IPS DF 6.9 (cell line): ENCODE measurements at regions not wholly inside any gene's neighbourhood (a gene's known extent, or its start where the extent isn't known, plus 50 kb on each side); places are given as distances from the start of the nearest gene placed in this dataset.

Experiments used
- DNase-seq: peaks from one replicate; pipeline ENCODE4 v3.0.0-alpha.2; 2013; ENCODE audit warnings: low read depth, low spot score
- H3K27ac ChIP-seq: one replicate; pipeline ENCODE4 v1.5.1; 2013; ENCODE audit warnings: low read length, control low read depth
- H3K27me3 ChIP-seq: 2 replicates; pipeline ENCODE4 v1.6.1; 2013; ENCODE audit warnings: mild to moderate bottlenecking, low read length; ENCODE audit not compliant: control insufficient read depth, insufficient read depth
- H3K36me3 ChIP-seq: 2 replicates; pipeline ENCODE4 v1.6.1; 2013; ENCODE audit warnings: low read length; ENCODE audit not compliant: control insufficient read depth, insufficient read depth
- H3K4me1 ChIP-seq: 2 replicates; pipeline ENCODE4 v1.6.1; 2013; ENCODE audit warnings: low read length; ENCODE audit not compliant: control insufficient read depth, insufficient read depth
- H3K4me3 ChIP-seq: 2 replicates; pipeline ENCODE4 v1.5.1; 2013; ENCODE audit warnings: mild to moderate bottlenecking, low read length
- H3K9me3 ChIP-seq: 2 replicates; pipeline ENCODE4 v1.6.1; 2013; ENCODE audit warnings: low read length, inconsistent platforms; ENCODE audit not compliant: control insufficient read depth, insufficient read depth
- WGBS: extraction: QIAGEN DNeasy Blood & Tissue Kit; methylation state at CpG from one replicate; pipeline ENCODE4 v1.1.7; 2013; ENCODE audit warnings: mixed read lengths, missing lambda C conversion rate; ENCODE audit not compliant: insufficient read length, insufficient coverage; 5-methylcytosine and 5-hydroxymethylcytosine counted together

DNA sequence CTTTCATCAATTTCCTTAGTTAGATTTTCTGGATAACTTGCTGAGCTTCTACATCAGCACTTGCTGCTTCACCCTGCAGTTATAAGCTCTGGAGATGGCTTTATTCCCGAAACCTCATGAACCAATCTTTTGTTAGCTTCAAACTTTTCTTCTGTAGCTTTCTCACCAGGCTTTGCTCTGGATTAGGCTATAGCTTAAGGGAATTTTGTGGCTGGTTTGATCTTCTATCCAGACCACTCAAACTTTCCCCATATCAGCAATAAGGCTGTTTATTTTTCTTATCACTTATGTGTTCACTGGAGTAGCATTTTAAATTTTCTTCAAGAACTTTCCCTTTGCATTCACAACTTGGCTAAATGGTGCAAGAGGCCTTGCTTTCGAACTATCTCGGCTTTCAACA is 1173.5 kb upstream of the NUDT12 start:
- WGBS, result no CpG with 5 or more reads among the region's 3 CpGs
- Histone ChIP-seq H3K9me3 (no peaks in the 10 kb centered on the region), H3K27ac (no peak overlapping the region), H3K4me1 (no peaks in the 10 kb centered on the region), H3K27me3 (no peaks in the 10 kb centered on the region), H3K36me3 (no peaks in the 10 kb centered on the region), H3K4me3 (no peak overlapping the region)
- DNase-seq, result no peak

DNA sequence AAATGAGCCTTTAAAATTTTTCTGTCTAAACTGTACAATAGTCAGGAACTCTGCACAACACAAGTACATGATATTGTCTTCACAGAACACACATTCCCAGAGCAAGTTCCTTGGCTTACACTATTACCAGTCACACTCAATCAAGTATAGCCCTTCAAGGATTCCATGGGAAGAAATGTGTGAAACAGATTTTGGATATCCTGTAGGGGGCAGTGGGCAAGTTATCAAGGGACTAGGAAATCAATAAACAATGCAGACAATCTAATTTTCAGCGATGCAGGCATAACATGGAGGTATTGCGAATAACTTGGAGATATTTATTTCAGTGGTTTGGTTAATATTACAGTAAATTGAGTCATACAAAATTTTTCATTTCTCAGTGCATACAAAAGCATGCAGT is 1171.5 kb upstream of the NUDT12 start:
- Histone ChIP-seq H3K36me3 (no peaks in the 10 kb centered on the region), H3K27ac (no peak overlapping the region), H3K9me3 (no peaks in the 10 kb centered on the region), H3K27me3 (no peaks in the 10 kb centered on the region), H3K4me1 (no peaks in the 10 kb centered on the region), H3K4me3 (no peak overlapping the region)
- DNase-seq, result no peak
- no CpG with 5 or more reads among the region's 2 CpGs for WGBS

- WGBS, result no CpG with 5 or more reads among the region's 2 CpGs
- no peaks in the 10 kb centered on the region for H3K4me1 ChIP-seq
- no peak for DNase-seq
- no peaks in the 10 kb centered on the region for H3K9me3 ChIP-seq
- H3K4me3 ChIP-seq, result no peak overlapping the region
- H3K36me3 ChIP-seq, result no peaks in the 10 kb centered on the region
- no peaks in the 10 kb centered on the region for H3K27me3 ChIP-seq
- no peak overlapping the region for H3K27ac ChIP-seq
These were observed 1170.6 kb upstream of the NUDT12 start for GRCh38 chr5:104733063-104733669.

GRCh38 chr5:104731331-104731730 is 1168.7 kb upstream of the NUDT12 start:
- no peaks in the 10 kb centered on the region for H3K36me3 ChIP-seq
- H3K4me1 ChIP-seq, result no peaks in the 10 kb centered on the region
- no peaks in the 10 kb centered on the region for H3K27me3 ChIP-seq
- H3K27ac ChIP-seq, result no peak overlapping the region
- no CpG with 5 or more reads among the region's 2 CpGs for WGBS
- no peaks in the 10 kb centered on the region for H3K9me3 ChIP-seq
- no peak for DNase-seq
- no peak overlapping the region for H3K4me3 ChIP-seq

DNA sequence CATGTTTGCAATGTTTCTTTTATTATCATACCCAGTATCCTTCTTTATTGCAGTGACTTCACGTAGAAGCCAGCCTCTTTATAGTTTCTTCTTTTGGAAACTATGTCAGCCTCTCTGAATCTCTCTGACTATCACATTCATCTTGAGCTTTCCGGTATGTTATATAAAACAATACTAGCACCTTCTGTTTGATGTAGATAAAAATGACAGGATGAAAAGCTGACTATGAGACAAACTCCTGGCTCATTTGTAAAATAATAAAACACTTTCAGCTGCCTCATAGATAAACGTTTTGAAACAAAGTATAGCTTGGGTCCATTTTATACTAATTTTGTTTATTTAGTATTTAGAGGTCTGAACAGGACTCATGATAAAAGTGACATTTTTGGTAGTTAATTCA is 1145.4 kb upstream of the NUDT12 start:
- DNase-seq, result no peak
- Histone ChIP-seq H3K36me3 (no peaks in the 10 kb centered on the region), H3K9me3 (no peaks in the 10 kb centered on the region), H3K4me1 (no peaks in the 10 kb centered on the region), H3K4me3 (no peak overlapping the region), H3K27ac (no peak overlapping the region), H3K27me3 (no peaks in the 10 kb centered on the region)
- no CpG with 5 or more reads among the region's 3 CpGs for WGBS

DNA sequence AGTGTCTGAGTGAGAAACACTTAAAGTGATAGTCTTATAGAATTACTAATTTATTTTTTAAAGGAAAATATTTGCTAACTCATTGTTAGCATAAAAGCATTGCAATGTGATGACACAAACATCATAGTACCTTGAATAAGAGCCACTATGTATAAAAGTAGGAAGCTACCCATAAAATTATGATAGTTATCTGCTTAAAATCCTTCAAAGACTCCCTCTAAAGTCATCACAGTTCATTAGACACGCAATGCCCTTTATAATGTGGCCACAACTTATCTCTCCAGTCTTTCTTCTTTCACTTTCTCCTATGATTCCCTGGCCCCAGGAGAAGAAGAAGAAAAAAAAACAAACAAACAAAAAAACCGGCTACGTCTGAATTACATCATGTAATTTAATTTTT is 1144.0 kb upstream of the NUDT12 start:
- H3K27ac ChIP-seq, result no peak overlapping the region
- no peak for DNase-seq
- no CpG with 5 or more reads among the region's 3 CpGs for WGBS

GRCh38 chr5:104702212-104702611 is 1139.6 kb upstream of the NUDT12 start:
- Histone ChIP-seq H3K27ac (no peak overlapping the region), H3K4me1 (no peaks in the 10 kb centered on the region), H3K9me3 (no peaks in the 10 kb centered on the region), H3K27me3 (no peaks in the 10 kb centered on the region), H3K4me3 (no peak overlapping the region), H3K36me3 (no peaks in the 10 kb centered on the region; the same call in 1 of the 2 replicates)
- no CpG with 5 or more reads among the region's 1 CpG for WGBS
- no peak for DNase-seq

More for the DNA sequence above, 1144.0 kb upstream of the NUDT12 start:
- Histone ChIP-seq H3K9me3 (no peaks in the 10 kb centered on the region), H3K4me1 (no peaks in the 10 kb centered on the region), H3K27me3 (no peaks in the 10 kb centered on the region), H3K4me3 (no peak overlapping the region), H3K36me3 (no peaks in the 10 kb centered on the region)

- DNase-seq, result no peak
- Histone ChIP-seq H3K9me3 (no peaks in the 10 kb centered on the region), H3K27ac (no peak overlapping the region), H3K36me3 (no peaks in the 10 kb centered on the region; the same call in 1 of the 2 replicates), H3K27me3 (no peaks in the 10 kb centered on the region), H3K4me1 (no peaks in the 10 kb centered on the region), H3K4me3 (no peak overlapping the region)
- WGBS, result no CpG with 5 or more reads among the region's 2 CpGs
These were observed 1136.8 kb upstream of the NUDT12 start for GRCh38 chr5:104699438-104699837.

DNA sequence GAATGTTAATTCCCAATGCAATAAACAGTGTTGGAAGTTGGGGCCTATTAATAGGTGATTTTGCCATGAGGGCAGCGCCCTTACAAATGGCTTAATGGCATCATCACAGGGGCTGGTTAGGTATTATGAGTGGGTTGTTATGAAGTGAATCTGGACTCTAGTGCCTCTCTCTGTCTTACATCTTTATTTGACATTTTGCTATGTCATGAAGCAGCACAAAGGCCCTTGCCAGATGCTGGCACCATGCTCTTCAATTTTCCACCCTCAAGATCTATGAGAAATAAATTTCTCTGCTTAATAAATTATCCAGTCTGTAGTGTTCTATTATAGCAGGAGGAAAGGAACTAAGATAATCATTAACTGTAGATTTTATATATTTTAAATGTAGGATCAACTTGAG is 1098.7 kb upstream of the NUDT12 start:
- no peak overlapping the region for H3K27ac ChIP-seq
- no CpG with 5 or more reads among the region's 1 CpG for WGBS
- no peak for DNase-seq

DNA sequence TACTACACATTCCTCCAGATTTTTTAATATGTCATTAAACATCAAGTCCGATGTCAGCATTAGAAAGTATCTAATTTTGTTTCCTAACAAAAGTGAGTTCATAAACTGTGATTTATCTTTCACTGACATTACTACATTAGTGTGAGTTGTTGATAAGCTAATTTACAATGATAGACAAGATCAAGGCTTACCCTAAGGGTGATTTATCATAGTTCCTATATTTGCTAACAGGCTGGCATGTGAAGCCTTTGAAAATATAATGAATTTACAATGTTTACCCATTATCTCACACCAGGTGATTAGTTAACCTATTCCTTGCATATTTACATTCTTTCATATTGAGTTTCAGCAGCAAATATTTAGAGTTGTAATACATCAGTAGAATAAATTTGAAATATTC is 1096.9 kb upstream of the NUDT12 start:
- WGBS, result no CpG with 5 or more reads among the region's 1 CpG
- no peak for DNase-seq
- Histone ChIP-seq H3K27me3 (no peaks in the 10 kb centered on the region), H3K27ac (no peak overlapping the region), H3K4me3 (no peak overlapping the region), H3K4me1 (no peaks in the 10 kb centered on the region), H3K36me3 (no peaks in the 10 kb centered on the region), H3K9me3 (no peaks in the 10 kb centered on the region)

More for the DNA sequence above, 1098.7 kb upstream of the NUDT12 start:
- H3K4me1 ChIP-seq, result no peaks in the 10 kb centered on the region
- no peaks in the 10 kb centered on the region for H3K9me3 ChIP-seq
- no peak overlapping the region for H3K4me3 ChIP-seq
- H3K27me3 ChIP-seq, result no peaks in the 10 kb centered on the region
- no peaks in the 10 kb centered on the region for H3K36me3 ChIP-seq

- no peak for DNase-seq
- Histone ChIP-seq H3K27me3 (peaks cover 15% of the 10 kb centered on the region; the same call in 1 of the 2 replicates), H3K36me3 (no peaks in the 10 kb centered on the region), H3K9me3 (no peaks in the 10 kb centered on the region), H3K4me1 (no peaks in the 10 kb centered on the region), H3K27ac (no peak overlapping the region), H3K4me3 (no peak overlapping the region)
- no CpG with 5 or more reads among the region's 5 CpGs for WGBS
These were observed 1089.8 kb upstream of the NUDT12 start for GRCh38 chr5:104652271-104652861.
